Lung (tissue), 12 donors: ENCODE measurements at regions not wholly inside any gene's neighbourhood (a gene's known extent, or its start where the extent isn't known, plus 50 kb on each side); places are given as distances from the start of the nearest gene placed in this dataset. TPM values are rescaled to one million over a fixed set of nuclear protein-coding genes. Genes with fewer than 3 reads are reported as not detected.

Experiments
- ATAC-seq: fragments of 200-7000 bp; cut with Tn5 transposase; one replicate; pipeline ENCODE4 v1.9.1; 2020; ENCODE audit warnings: moderate number of reproducible peaks; ENCODE audit not compliant: insufficient read depth, low FRiP score
- DNase-seq, 3 donors: peaks; one replicate each; pipeline ENCODE4 v3.0.0-alpha.2; 2013 to 2017
- H3K27ac ChIP-seq, 2 donors: one replicate each; pipeline ENCODE4 v1.5.1; 2013; ENCODE audit warnings: mild to moderate bottlenecking in 2 of 2, moderate library complexity in 2 of 2, control low read depth in 1 of 2, inconsistent platforms in 1 of 2, low read depth in 1 of 2, low read length in 1 of 2
- H3K27me3 ChIP-seq, 3 donors: one replicate each; pipeline ENCODE4 v1.5.1; 2013; ENCODE audit warnings: low read length in 2 of 3; ENCODE audit not compliant: control insufficient read depth in 3 of 3, insufficient read depth in 3 of 3
- H3K36me3 ChIP-seq, 4 donors: one replicate each; pipeline ENCODE4 v1.5.1; 2013; ENCODE audit warnings: low read length in 4 of 4, mild to moderate bottlenecking in 1 of 4, moderate library complexity in 1 of 4; ENCODE audit not compliant: control insufficient read depth in 4 of 4, insufficient read depth in 4 of 4
- H3K4me1 ChIP-seq, 5 donors: one replicate each; pipeline ENCODE4 v1.5.1; 2013; ENCODE audit warnings: low read length in 5 of 5, mild to moderate bottlenecking in 2 of 5, moderate library complexity in 1 of 5; ENCODE audit not compliant: control insufficient read depth in 5 of 5, insufficient read depth in 5 of 5
- H3K4me3 ChIP-seq: one replicate; pipeline ENCODE4 v1.5.1; 2013; ENCODE audit warnings: mild to moderate bottlenecking, control low read depth, moderate library complexity
- H3K9ac ChIP-seq, 2 donors: one replicate each; pipeline ENCODE4 v1.5.1; 2013; ENCODE audit warnings: low read length in 2 of 2, control low read depth in 1 of 2; ENCODE audit not compliant: insufficient read depth in 1 of 2
- H3K9me3 ChIP-seq, 4 donors: one replicate each; pipeline ENCODE4 v1.5.1; 2013; ENCODE audit warnings: low read length in 3 of 4, mild to moderate bottlenecking in 1 of 4, moderate library complexity in 1 of 4; ENCODE audit not compliant: control insufficient read depth in 4 of 4, insufficient read depth in 3 of 4
- CTCF ChIP-seq: IDR thresholded peaks from 2 replicates; pipeline ENCODE4 v1.5.1; 2012; ENCODE audit warnings: mild to moderate bottlenecking; ENCODE audit errors: control extremely low read depth, extremely low read depth
- WGBS, 2 donors: extraction: QIAGEN DNeasy Blood & Tissue Kit; methylation state at CpG; one replicate each; pipeline ENCODE4 v1.1.7; 2013; 5-methylcytosine and 5-hydroxymethylcytosine counted together
- small RNA-seq: library from RNA; depleted of rRNA; stranded (forward); fragments of <200 nt; gene quantifications from one replicate; pipeline ENCODE3, GENCODE V24; 2014; ENCODE audit warnings: low replicate concordance
- donor health status: control.
- donor health status: control.
- donor health status: Bipolar disorder and iron deficiency.
- donor health status: healthy.
- donor health status: DM: yes; HTN: yes; CAD: no.

- Histone ChIP-seq H3K36me3 (no peaks in the 10 kb centered on the region), H3K27ac (no peak overlapping the region), H3K9ac (no peak overlapping the region), H3K9me3 (peaks cover 0 to 2% (median 0%) of the 10 kb centered on the region in 4 donors), H3K27me3 (no peaks in the 10 kb centered on the region), H3K4me1 (peaks cover 0 to 7% (median 2%) of the 10 kb centered on the region in 5 donors), H3K4me3 (no peak overlapping the region)
- TF ChIP-seq CTCF, result no peak
- no peak for ATAC-seq
- WGBS, 2 donors, result 80 to 83% methylated on average over 6 of the region's 6 CpGs
- no peak for DNase-seq
Observed at GRCh38 chr11:130819625-130820024, 96.7 kb downstream of the SNX19 start.

Small RNA genes in the stretch of these regions (small RNA-seq; reads per million reads assigned to genes)
- not detected for gene AP004371.1
- gene MIR8052, result not detected
